GM21786 (cell line): ENCODE measurements at regions not wholly inside any gene's neighbourhood (a gene's known extent, or its start where the extent isn't known, plus 50 kb on each side); places are given as distances from the start of the nearest gene placed in this dataset.
"Not testable (repeated sequence)": the region's sequence is repeated elsewhere in the genome, so short reads cannot be mapped to it uniquely, and the experiment has no call there.

Source experiments
- ATAC-seq: cut with Tn5 transposase; IDR thresholded peaks from one replicate; pipeline ENCODE4 v1.9.1; 2021; ENCODE audit not compliant: unreplicated experiment

DNA sequence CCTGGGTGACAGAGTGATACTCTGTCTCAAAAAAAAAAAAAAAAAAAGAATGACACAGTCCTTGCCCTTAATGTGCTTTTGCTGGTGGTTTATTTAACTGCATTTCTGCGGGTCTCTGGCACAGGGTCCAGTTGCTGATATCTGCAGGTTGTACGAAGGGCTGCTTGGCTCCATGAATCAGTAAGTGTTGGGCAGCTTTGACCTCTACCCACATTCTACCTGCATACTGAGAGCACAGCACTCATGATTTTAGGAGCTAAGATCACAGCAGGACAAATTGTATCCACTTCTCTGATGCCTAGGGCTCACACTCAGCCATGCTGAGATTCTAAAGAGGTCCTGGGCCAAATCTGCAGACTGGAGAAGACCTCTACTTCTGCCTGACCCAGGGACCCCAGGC lies 119.4 kb upstream of the MYCN start:
- ATAC-seq = no peak

GRCh38 chr2:15822151-15823044 lies 118.0 kb upstream of the MYCN start:
- no peak for ATAC-seq

DNA sequence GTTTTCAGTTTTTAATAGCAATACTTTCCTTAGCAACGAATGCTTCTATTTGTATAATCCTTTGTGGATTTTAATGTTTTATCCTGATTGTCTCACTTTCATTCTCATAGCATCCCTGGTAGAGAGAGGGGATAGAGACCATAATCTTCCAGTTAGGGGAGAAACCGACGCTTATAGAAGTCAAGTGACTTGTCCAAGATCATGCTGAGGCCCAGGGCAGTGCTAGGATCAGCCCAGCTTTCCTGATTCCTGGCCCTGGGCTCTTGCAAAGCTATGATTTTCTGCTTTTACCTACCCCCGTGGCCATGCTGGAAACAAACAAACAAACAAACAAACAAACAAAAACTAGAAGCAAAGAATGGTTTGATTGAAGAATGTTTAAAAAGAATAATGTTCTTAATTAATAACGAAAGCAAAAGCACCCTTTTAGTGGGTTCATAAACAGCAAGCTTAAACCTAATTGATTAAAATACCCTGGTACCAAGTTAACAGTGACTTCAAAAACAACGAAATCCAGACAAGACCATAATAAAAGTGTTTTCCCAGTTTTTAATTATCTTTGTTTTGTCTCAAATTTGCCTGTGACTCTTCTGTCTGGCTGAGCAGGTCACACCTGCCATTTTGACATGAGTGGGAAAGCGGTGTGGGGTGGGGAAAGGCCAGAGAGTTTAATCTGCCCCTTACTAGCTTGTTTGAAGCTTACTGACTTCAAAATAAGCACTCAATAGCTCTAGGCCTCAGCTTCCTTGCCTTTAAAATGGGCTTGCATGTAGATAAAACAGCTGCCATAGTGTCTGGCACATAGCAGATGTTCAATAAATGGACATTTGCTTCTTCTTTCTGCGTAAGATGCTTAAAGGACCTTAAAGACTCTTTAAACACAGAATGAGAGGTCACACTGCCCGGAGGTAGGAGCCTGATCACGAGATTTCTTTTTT lies 116.6 kb upstream of the MYCN start:
- ATAC-seq = no peak

GRCh38 chr2:15824467-15824866 lies 115.9 kb upstream of the MYCN start:
- not testable (repeated sequence) for ATAC-seq

GRCh38 chr2:15825276-15825980 lies 114.9 kb upstream of the MYCN start:
- ATAC-seq = no peak

DNA sequence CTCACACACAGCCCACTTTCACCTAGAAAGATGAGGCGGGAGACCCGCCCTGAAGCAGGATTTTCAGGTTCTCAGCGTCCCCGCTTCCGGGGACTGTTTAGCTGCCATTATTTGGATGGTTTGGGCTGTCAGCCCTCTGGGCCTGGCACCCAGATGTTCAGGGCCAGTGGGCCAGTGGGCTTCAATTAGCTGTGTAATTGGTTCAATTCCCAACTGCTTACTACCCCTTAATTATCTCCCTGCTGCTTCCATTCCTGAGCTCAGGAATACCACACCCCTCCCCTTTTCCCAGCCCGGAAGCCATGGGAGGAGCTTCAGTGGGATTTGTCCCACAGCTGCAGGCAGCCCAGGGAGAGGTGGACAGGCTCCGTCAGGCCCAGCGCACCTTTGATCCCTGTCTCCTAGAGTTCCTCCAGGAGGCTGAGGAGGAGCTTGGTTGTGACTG lies 114.1 kb upstream of the MYCN start:
- no peak for ATAC-seq

GRCh38 chr2:15827001-15827400 lies 113.3 kb upstream of the MYCN start:
- no peak for ATAC-seq

DNA sequence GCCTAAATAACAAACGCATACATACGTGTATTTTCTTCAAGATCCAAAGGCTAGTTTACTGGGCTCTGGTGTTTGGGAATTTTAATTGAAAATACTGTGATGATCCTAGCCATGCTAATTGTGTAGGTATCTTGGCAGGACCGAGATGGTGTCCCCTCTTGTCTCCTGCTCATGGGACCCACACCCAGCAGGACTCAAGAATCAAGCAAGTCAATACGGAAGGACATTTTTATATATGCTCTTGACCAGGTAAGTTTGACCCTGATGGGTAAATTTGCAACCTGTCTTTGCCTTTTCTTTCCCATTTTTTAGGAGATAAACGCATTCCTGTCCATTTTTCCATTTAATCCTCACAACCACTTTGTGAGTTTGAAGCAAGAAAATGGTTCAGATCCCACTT lies 111.8 kb upstream of the MYCN start:
- ATAC-seq = no peak

GRCh38 chr2:15829091-15829801 lies 111.1 kb upstream of the MYCN start:
- no peak for ATAC-seq

- ATAC-seq = no peak
Observed at GRCh38 chr2:15829985-15830384, 110.4 kb upstream of the MYCN start.

- no peak for ATAC-seq
Observed at GRCh38 chr2:15830937-15831549, 109.3 kb upstream of the MYCN start.

DNA sequence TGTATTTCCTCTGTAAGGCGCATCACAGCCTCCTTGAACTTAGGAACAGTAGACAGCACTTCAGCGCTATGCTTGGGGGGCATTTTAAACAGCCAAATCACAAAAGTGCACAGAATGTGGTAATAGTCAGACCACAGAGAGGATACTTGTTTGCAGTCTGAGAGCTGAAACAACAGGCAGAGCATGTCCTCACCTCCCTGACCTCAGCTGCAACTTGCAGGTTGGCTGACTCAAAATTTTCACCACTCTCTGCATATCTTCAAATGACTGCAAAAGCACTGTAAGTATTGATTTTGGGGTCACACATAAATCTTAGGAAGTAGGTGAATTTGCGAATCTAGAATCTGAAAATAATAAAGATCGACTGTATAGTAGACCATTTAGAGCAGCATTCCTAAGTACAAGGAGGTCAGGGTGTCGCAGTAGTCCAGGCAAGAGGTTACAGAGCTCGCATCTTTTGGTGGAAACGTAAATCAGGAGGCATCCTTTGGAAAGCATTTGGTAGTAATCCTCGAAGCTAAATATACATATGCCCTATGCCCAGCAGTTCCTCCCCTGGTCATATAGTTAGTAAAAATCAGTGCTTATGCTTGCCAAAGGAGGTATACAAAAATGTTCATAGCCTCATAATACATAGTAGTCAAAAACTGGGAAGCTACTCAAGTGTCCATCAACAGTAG lies 108.2 kb upstream of the MYCN start:
- no peak for ATAC-seq

GRCh38 chr2:15832849-15833680 lies 107.3 kb upstream of the MYCN start:
- ATAC-seq = no peak

DNA sequence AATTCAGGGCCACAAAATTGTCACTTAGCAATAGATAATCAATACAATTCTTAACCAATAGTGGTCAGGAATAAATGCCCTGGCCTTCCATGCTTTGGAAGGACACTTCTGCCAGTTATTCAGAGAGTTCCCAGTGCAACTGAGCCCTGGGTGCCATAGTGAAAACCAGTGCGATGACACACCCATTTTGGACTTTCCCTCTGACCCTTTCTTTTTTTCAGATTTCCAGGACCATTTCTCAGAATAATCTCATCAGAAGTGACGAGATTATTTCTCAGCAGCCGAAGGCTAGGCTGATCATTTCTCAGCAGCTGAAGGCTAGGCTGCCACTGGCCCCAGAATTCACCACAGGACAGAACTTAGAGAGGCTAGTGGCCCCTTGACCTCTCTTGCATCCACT lies 106.6 kb upstream of the MYCN start:
- ATAC-seq = no peak

DNA sequence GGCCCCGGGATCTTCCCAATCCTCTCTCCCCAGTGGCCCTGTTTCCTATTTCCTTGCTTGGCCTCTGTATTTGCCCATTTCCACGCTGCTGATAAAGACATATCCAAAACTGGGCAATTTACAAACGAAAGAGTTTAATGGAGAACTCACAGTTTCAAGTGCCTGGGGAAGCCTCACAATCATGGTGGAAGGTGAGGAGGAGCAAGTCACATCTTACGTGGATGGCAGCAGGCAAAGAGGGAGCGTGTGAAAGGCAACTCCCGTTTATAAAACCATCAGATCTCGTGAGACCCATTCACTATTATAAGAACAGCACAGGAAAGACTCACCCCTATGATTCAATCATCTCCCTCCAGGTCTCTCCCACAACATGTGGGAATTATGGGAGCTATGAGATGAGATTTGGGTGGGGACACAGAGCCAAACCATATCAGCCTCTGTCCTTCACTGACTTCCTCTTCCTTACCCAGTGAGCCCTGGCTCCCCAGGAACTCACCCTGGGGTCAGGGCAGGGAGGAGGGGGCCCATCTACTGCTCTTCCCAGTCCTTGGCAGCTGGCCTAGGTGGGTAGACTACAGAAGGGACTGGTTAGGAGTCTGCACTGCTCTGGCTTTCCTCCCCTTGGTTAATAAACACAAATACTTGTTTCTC lies 105.8 kb upstream of the MYCN start:
- ATAC-seq = no peak

GRCh38 chr2:15835991-15836688 lies 104.2 kb upstream of the MYCN start:
- no peak for ATAC-seq
